ENCODE measurements at regions not wholly inside any gene's neighbourhood (a gene's known extent, or its start where the extent isn't known, plus 50 kb on each side); places are given as distances from the start of the nearest gene placed in this dataset.
A peak's percentile ranks its signal among the peaks of the same experiment; 100 is the strongest.

GRCh38 chr6:9537381-9537780 lies 877.5 kb downstream of the TFAP2A start:
- CTCF ChIA-PET, result interaction anchor here (0.6 to 1.4 kb wide), 4 partner anchors 9 to 554 kb away, joined by 3 read pairs; no protein-coding TSS in a partner anchor
- no peaks in the 10 kb centered on the region for H3K9me3 ChIP-seq (ENCODE audit: control insufficient read depth, insufficient read depth, low read length)
- POLR2A ChIA-PET, result no interaction called here
- H3K4me3 ChIP-seq (ENCODE audit: low read depth, low read length), result no peak overlapping the region
- TF ChIP-seq CTCF (IDR thresholded peaks at IDR 0.05; ENCODE audit: low read depth, low read length), result no peak
- no peak for DNase-seq (ENCODE audit: low read depth, low spot score)
- no peak overlapping the region for H3K27ac ChIP-seq (ENCODE audit: low read depth, low read length)
- no peaks in the 10 kb centered on the region for H3K27me3 ChIP-seq (ENCODE audit: control insufficient read depth, insufficient read depth, low read length)

- DNase-seq (ENCODE audit: low read depth, low spot score), result no peak
- H3K27ac ChIP-seq (ENCODE audit: low read depth, low read length), result no peak overlapping the region
- H3K4me3 ChIP-seq (ENCODE audit: low read depth, low read length), result no peak overlapping the region
- H3K27me3 ChIP-seq (ENCODE audit: control insufficient read depth, insufficient read depth, low read length), result no peaks in the 10 kb centered on the region
- H3K9me3 ChIP-seq (ENCODE audit: control insufficient read depth, insufficient read depth, low read length), result no peaks in the 10 kb centered on the region
- no peak for TF ChIP-seq CTCF (IDR thresholded peaks at IDR 0.05; ENCODE audit: low read depth, low read length)
- ChIA-PET POLR2A (no interaction called here), CTCF (no interaction called here)
These were observed 879.8 kb downstream of the TFAP2A start for GRCh38 chr6:9535106-9535505.

GRCh38 chr6:9532621-9533557 lies 882.0 kb downstream of the TFAP2A start:
- H3K27me3 ChIP-seq (ENCODE audit: control insufficient read depth, insufficient read depth, low read length), result no peaks in the 10 kb centered on the region
- H3K9me3 ChIP-seq (ENCODE audit: control insufficient read depth, insufficient read depth, low read length), result peaks cover 2% of the 10 kb centered on the region; the same call in 1 of the 2 replicates
- DNase-seq (ENCODE audit: low read depth, low spot score), result no peak
- ChIA-PET CTCF (interaction anchor here (0.5 to 1.6 kb wide), 4 partner anchors 8 to 551 kb away, joined by 3 to 5 read pairs (median 3); no protein-coding TSS in a partner anchor), POLR2A (no interaction called here)
- H3K27ac ChIP-seq (ENCODE audit: low read depth, low read length), result no peak overlapping the region
- no peak overlapping the region for H3K4me3 ChIP-seq (ENCODE audit: low read depth, low read length)
- no peak for TF ChIP-seq CTCF (IDR thresholded peaks at IDR 0.05; ENCODE audit: low read depth, low read length)

GRCh38 chr6:9527679-9528286 lies 887.1 kb downstream of the TFAP2A start:
- no peak for TF ChIP-seq CTCF (IDR thresholded peaks at IDR 0.05; ENCODE audit: low read depth, low read length)
- H3K27ac ChIP-seq (ENCODE audit: low read depth, low read length), result no peak overlapping the region
- ChIA-PET CTCF (no interaction called here), POLR2A (no interaction called here)
- no peak for DNase-seq (ENCODE audit: low read depth, low spot score)
- no peaks in the 10 kb centered on the region for H3K27me3 ChIP-seq (ENCODE audit: control insufficient read depth, insufficient read depth, low read length)
- H3K4me3 ChIP-seq (ENCODE audit: low read depth, low read length), result no peak overlapping the region
- H3K9me3 ChIP-seq (ENCODE audit: control insufficient read depth, insufficient read depth, low read length), result peaks cover 3% of the 10 kb centered on the region; the same call in 1 of the 2 replicates

- peak; percentile 84 for DNase-seq (ENCODE audit: low read depth, low spot score)
- no peak for TF ChIP-seq CTCF (IDR thresholded peaks at IDR 0.05; ENCODE audit: low read depth, low read length)
- H3K9me3 ChIP-seq (ENCODE audit: control insufficient read depth, insufficient read depth, low read length), result peaks cover 3% of the 10 kb centered on the region; the same call in 1 of the 2 replicates
- CTCF ChIA-PET, result no interaction called here
- H3K27me3 ChIP-seq (ENCODE audit: control insufficient read depth, insufficient read depth, low read length), result no peaks in the 10 kb centered on the region
- H3K4me3 ChIP-seq (ENCODE audit: low read depth, low read length), result no peak overlapping the region
- POLR2A ChIA-PET, result interaction anchor here (1.1 kb wide), 1 partner anchor 42 kb away, joined by 10 read pairs; no protein-coding TSS in a partner anchor
- H3K27ac ChIP-seq (ENCODE audit: low read depth, low read length), result peak overlapping the region; percentile 40
These were observed 891.4 kb downstream of the TFAP2A start for GRCh38 chr6:9523462-9523861.
